SK-N-MC (cell line): ENCODE measurements at regions not wholly inside any gene's neighbourhood (a gene's known extent, or its start where the extent isn't known, plus 50 kb on each side); places are given as distances from the start of the nearest gene placed in this dataset.
"Not testable (repeated sequence)": the region's sequence is repeated elsewhere in the genome, so short reads cannot be mapped to it uniquely, and the experiment has no call there.

Experiments
- EZH2 ChIP-seq: fragments of 200-600 bp; sonication (generic); IDR thresholded peaks from one replicate; pipeline ENCODE4 v1.6.1; 2017; ENCODE audit warnings: antibody characterized with exemption
- FOXP2 ChIP-seq: optimal IDR thresholded peaks from 2 replicates; pipeline ENCODE3; 2011; ENCODE audit warnings: mild to moderate bottlenecking, moderate library complexity; ENCODE audit not compliant: insufficient read depth; ENCODE audit errors: extremely low read length, control extremely low read depth
- POLR2AphosphoS5 ChIP-seq: IDR thresholded peaks from 2 replicates; pipeline ENCODE4 v1.6.1; 2012; ENCODE audit warnings: mild to moderate bottlenecking, low read depth, low read length, borderline replicate concordance

GRCh38 chr19:28626407-28626806, 586.5 kb downstream of the UQCRFS1 start:
- TF ChIP-seq POLR2AphosphoS5, EZH2, FOXP2: not testable (repeated sequence)
